ENCODE measurements at regions not wholly inside any gene's neighbourhood (a gene's known extent, or its start where the extent isn't known, plus 50 kb on each side); places are given as distances from the start of the nearest gene placed in this dataset.

DNA sequence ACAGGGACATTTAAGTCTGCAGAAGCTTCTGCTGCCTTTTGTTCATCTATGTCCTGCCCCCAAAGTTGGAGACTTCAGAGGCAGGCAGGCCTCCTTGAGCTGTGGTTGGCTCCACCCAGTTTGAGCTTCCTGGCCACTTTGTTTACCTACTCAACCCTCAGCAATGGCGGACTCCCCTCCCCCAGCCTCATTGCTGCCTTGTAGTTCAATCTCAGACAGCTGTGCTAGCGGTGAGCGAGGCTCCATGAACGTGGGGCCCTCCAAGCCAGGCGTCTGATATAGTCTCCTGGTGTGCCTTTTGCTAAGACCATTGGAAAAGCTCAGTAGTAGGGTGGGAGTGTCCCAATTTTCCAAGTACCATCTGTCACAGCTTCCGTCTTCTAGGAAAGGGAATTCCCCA is 170.1 kb downstream of the CCNG2 start:
- no peak for TF ChIP-seq CTCF (IDR thresholded peaks at IDR 0.05)
- TF ChIP-seq POLR2A (IDR thresholded peaks at IDR 0.05) = no peak
